HFFc6 (cell line): ENCODE measurements at regions not wholly inside any gene's neighbourhood (a gene's known extent, or its start where the extent isn't known, plus 50 kb on each side); places are given as distances from the start of the nearest gene placed in this dataset.

Source experiments
- DNase-seq: peaks from one replicate; pipeline ENCODE4 v3.0.0-alpha.2; 2018
- H3K27ac Mint-ChIP-seq: 2 replicates; pipeline ENCODE4 v1.8.0; 2020; ENCODE audit warnings: mild to moderate bottlenecking, mixed read lengths
- H3K27me3 Mint-ChIP-seq: 2 replicates; pipeline ENCODE4 v1.8.0; 2021; ENCODE audit warnings: mild to moderate bottlenecking, moderate library complexity, mixed read lengths; ENCODE audit not compliant: insufficient read depth
- H3K36me3 Mint-ChIP-seq: 2 replicates; pipeline ENCODE4 v1.8.0; 2021; ENCODE audit warnings: low read depth, mixed read lengths
- H3K4me1 Mint-ChIP-seq: 2 replicates; pipeline ENCODE4 v1.8.0; 2020; ENCODE audit warnings: low read depth, mixed read lengths
- H3K4me3 Mint-ChIP-seq: 2 replicates; pipeline ENCODE4 v1.8.0; 2020; ENCODE audit warnings: mild to moderate bottlenecking, moderate library complexity, mixed read lengths
- H3K9me3 Mint-ChIP-seq: 2 replicates; pipeline ENCODE4 v1.8.0; 2020; ENCODE audit warnings: mild to moderate bottlenecking, mixed read lengths
- CTCF ChIP-seq: fragments of 200-600 bp; sonication (generic); IDR thresholded peaks from 2 replicates; pipeline ENCODE4 v1.5.0; 2021; ENCODE audit warnings: antibody characterized with exemption, mild to moderate bottlenecking

- Mint-ChIP-seq H3K27me3 (peaks cover 10% of the 10 kb centered on the region), H3K4me1 (no peaks in the 10 kb centered on the region; the same call in 1 of the 2 replicates), H3K4me3 (no peak overlapping the region), H3K27ac (no peak overlapping the region), H3K36me3 (no peaks in the 10 kb centered on the region), H3K9me3 (no peaks in the 10 kb centered on the region)
- no peak for DNase-seq
- no peak for TF ChIP-seq CTCF
Measured at GRCh38 chr7:36021917-36022550, 131.0 kb upstream of the EEPD1 start.

- no peak overlapping the region for H3K4me3 Mint-ChIP-seq
- H3K9me3 Mint-ChIP-seq: no peaks in the 10 kb centered on the region
- no peak for DNase-seq
- no peak overlapping the region for H3K27ac Mint-ChIP-seq
- no peaks in the 10 kb centered on the region for H3K4me1 Mint-ChIP-seq
- no peaks in the 10 kb centered on the region for H3K36me3 Mint-ChIP-seq
- no peak for TF ChIP-seq CTCF
- peaks cover 14% of the 10 kb centered on the region for H3K27me3 Mint-ChIP-seq
Measured at GRCh38 chr7:36023033-36023560, 130.0 kb upstream of the EEPD1 start.

- no peak overlapping the region for H3K27ac Mint-ChIP-seq
- no peaks in the 10 kb centered on the region for H3K36me3 Mint-ChIP-seq
- peaks cover 20% of the 10 kb centered on the region for H3K27me3 Mint-ChIP-seq
- TF ChIP-seq CTCF: no peak
- no peaks in the 10 kb centered on the region for H3K9me3 Mint-ChIP-seq
- no peak for DNase-seq
- peaks cover 8% of the 10 kb centered on the region; the same call in 1 of the 2 replicates for H3K4me1 Mint-ChIP-seq
- H3K4me3 Mint-ChIP-seq: no peak overlapping the region
Measured at GRCh38 chr7:36025190-36025589, 127.9 kb upstream of the EEPD1 start.

DNA sequence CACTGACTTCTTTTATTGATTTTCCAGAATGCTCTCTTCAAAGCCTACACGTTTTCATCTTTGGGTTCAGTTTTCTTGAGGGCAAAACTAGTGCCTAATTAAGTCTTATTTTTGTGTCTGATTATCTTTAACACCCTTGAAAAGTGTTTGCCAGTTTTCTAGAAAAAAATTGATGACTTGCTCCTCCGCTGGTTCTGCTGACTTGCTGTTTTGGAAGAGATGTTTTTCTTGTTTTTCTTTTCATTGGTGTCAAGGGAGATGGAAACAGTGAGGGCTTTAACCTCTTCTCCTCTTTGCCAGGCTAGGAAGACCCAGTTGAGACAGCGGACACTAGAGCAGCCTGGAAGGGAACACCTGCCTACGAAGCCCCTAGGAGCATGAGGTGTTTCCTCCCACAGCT is 123.7 kb upstream of the EEPD1 start:
- no peaks in the 10 kb centered on the region for H3K9me3 Mint-ChIP-seq
- peaks cover 33% of the 10 kb centered on the region for H3K4me1 Mint-ChIP-seq
- no peak overlapping the region for H3K4me3 Mint-ChIP-seq
- DNase-seq: no peak
- H3K27ac Mint-ChIP-seq: no peak overlapping the region
- peaks cover 16% of the 10 kb centered on the region for H3K27me3 Mint-ChIP-seq
- TF ChIP-seq CTCF: no peak
- no peaks in the 10 kb centered on the region for H3K36me3 Mint-ChIP-seq

GRCh38 chr7:36029853-36030515 is 123.1 kb upstream of the EEPD1 start:
- TF ChIP-seq CTCF: no peak
- Mint-ChIP-seq H3K27ac (no peak overlapping the region), H3K27me3 (peaks cover 16% of the 10 kb centered on the region), H3K4me1 (peaks cover 37% of the 10 kb centered on the region), H3K4me3 (no peak overlapping the region), H3K9me3 (no peaks in the 10 kb centered on the region), H3K36me3 (no peaks in the 10 kb centered on the region)
- no peak for DNase-seq
